B cell (primary cell): ENCODE measurements at regions not wholly inside any gene's neighbourhood (a gene's known extent, or its start where the extent isn't known, plus 50 kb on each side); places are given as distances from the start of the nearest gene placed in this dataset.

Source experiments
- ATAC-seq: fragments of 200-7000 bp; cut with Tn5 transposase; one replicate; pipeline ENCODE4 v1.10.0; 2021; ENCODE audit warnings: low read depth, mild to moderate bottlenecking, moderate number of reproducible peaks, moderate library complexity
- CTCF ChIA-PET: fragments of 350-600 bp; sonication (Branson Sonifier 250); formaldehyde crosslinking; loops from one replicate; lab custom pipeline; 2021; ENCODE audit warnings: antibody characterized with exemption, inconsistent platforms; lab: Charles Lee
- POLR2A ChIA-PET: fragments of 350-600 bp; sonication (Branson Sonifier 250); formaldehyde crosslinking; loops from one replicate; lab custom pipeline; 2021; ENCODE audit warnings: antibody characterized with exemption; lab: Charles Lee
- DNase-seq: peaks from one replicate; pipeline ENCODE4 v3.0.0; 2013
- H2AFZ ChIP-seq: 2 replicates; pipeline ENCODE4 v1.6.1; 2012; ENCODE audit warnings: mild to moderate bottlenecking, low read depth, low read length; ENCODE audit not compliant: insufficient read depth, poor library complexity, severe bottlenecking
- H3K27ac ChIP-seq, 2 donors: 1 replicate in 1 of 2; 2 replicates in 1 of 2; pipeline ENCODE4 v1.5.1; 2012 to 2013; ENCODE audit warnings: low read length in 2 of 2, mild to moderate bottlenecking in 2 of 2, moderate library complexity in 1 of 2
- H3K27me3 ChIP-seq, 4 experiments: fragments of 200-600 bp in 1 of 4; sonication (generic) in 1 of 4; replicated peaks in 1 of 4; 1 replicate in 2 of 4; 2 replicates in 2 of 4; pipeline versions ENCODE4 v1.6.1 to v1.7.0; 2013 to 2016; ENCODE audit warnings: low read length in 3 of 4, mild to moderate bottlenecking in 2 of 4, mixed read lengths in 1 of 4, moderate library complexity in 1 of 4; ENCODE audit not compliant: insufficient read depth in 4 of 4, control insufficient read depth in 3 of 4; ENCODE audit errors: control extremely low read depth in 1 of 4
- H3K36me3 ChIP-seq, 2 experiments: replicated peaks in 1 of 2; 1 replicate in 1 of 2; 2 replicates in 1 of 2; pipeline versions ENCODE4 v1.6.1 to v1.7.1; 2013; ENCODE audit warnings: low read length in 1 of 2; ENCODE audit not compliant: insufficient read depth in 2 of 2, control insufficient read depth in 1 of 2; ENCODE audit errors: control extremely low read depth in 1 of 2, extremely low read depth in 1 of 2
- H3K4me1 ChIP-seq, 2 donors: fragments of 200-600 bp in 1 of 2; sonication (generic) in 1 of 2; 1 replicate in 1 of 2; 2 replicates in 1 of 2; pipeline versions ENCODE4 v1.5.1 to v1.6.1; 2013 to 2017; ENCODE audit warnings: low read length in 2 of 2; ENCODE audit not compliant: control insufficient read depth in 2 of 2, insufficient read depth in 2 of 2
- H3K4me2 ChIP-seq: replicated peaks from 2 replicates; pipeline ENCODE3; 2012; ENCODE audit warnings: mild to moderate bottlenecking, low read depth, low read length; ENCODE audit not compliant: poor library complexity, severe bottlenecking
- H3K4me3 ChIP-seq, 5 experiments: fragments of 200-600 bp in 1 of 5; sonication (generic) in 1 of 5; 1 replicate in 3 of 5; 2 replicates in 2 of 5; pipeline versions ENCODE4 v1.5.1 to v1.7.0; 2011 to 2016; ENCODE audit warnings: low read length in 4 of 5, mild to moderate bottlenecking in 4 of 5, low read depth in 2 of 5, control low read depth in 1 of 5, moderate library complexity in 1 of 5; ENCODE audit not compliant: insufficient read depth in 1 of 5; ENCODE audit errors: control extremely low read depth in 1 of 5, extremely low read depth in 1 of 5
- H3K79me2 ChIP-seq: fragments of 200-600 bp; sonication (generic); one replicate; pipeline ENCODE4 v1.6.0; 2016; ENCODE audit warnings: low read length; ENCODE audit not compliant: control insufficient read depth, insufficient read depth
- H3K9ac ChIP-seq: fragments of 200-600 bp; sonication (generic); 2 replicates; pipeline ENCODE4 v1.6.1; 2017; ENCODE audit warnings: mild to moderate bottlenecking, low read length, moderate library complexity
- H3K9me3 ChIP-seq, 3 donors: one replicate each; pipeline versions ENCODE4 v1.6.1 to v1.7.1; 2013; ENCODE audit warnings: low read length in 2 of 3; ENCODE audit not compliant: control insufficient read depth in 2 of 3, insufficient read depth in 1 of 3; ENCODE audit errors: control extremely low read depth in 1 of 3
- H4K20me1 ChIP-seq: 2 replicates; pipeline ENCODE4 v1.6.0; 2012; ENCODE audit warnings: mild to moderate bottlenecking, low read length; ENCODE audit not compliant: insufficient read depth, control insufficient read depth, poor library complexity, severe bottlenecking
- H3K27ac Mint-ChIP-seq: one replicate; pipeline ENCODE4 v1.8.0; 2021; ENCODE audit warnings: mixed read lengths
- H3K27me3 Mint-ChIP-seq: one replicate; pipeline ENCODE4 v1.8.0; 2021; ENCODE audit warnings: mixed read lengths
- H3K4me1 Mint-ChIP-seq: one replicate; pipeline ENCODE4 v1.8.0; 2021; ENCODE audit warnings: mixed read lengths
- H3K4me3 Mint-ChIP-seq: one replicate; pipeline ENCODE4 v1.8.0; 2021; ENCODE audit warnings: mixed read lengths
- H3K9me3 Mint-ChIP-seq: one replicate; pipeline ENCODE4 v1.8.0; 2022; ENCODE audit warnings: mixed read lengths; ENCODE audit not compliant: insufficient read depth
- EZH2 ChIP-seq: IDR thresholded peaks from 2 replicates; pipeline ENCODE4 v1.6.1; 2012; ENCODE audit warnings: borderline replicate concordance, low read depth, mild to moderate bottlenecking, moderate library complexity, low read length; ENCODE audit not compliant: insufficient read depth, poor library complexity, severe bottlenecking
- WGBS: methylation state at CpG from one replicate; pipeline ENCODE4 v1.1.5; 2013; ENCODE audit warnings: missing lambda C conversion rate; ENCODE audit not compliant: insufficient coverage; 5-methylcytosine and 5-hydroxymethylcytosine counted together
- intact Hi-C: fragments of 100-400 bp; cut with micrococcal nuclease; formaldehyde crosslinking; loops from one replicate; pipeline ENCODE4 v1.10.0; 2022
- TF ChIP-seq, protein P1 (sequence below): fragments of 200-600 bp; IDR thresholded peaks from one replicate; pipeline ENCODE4 v1.8.0; 2022; ENCODE audit warnings: antibody characterized with exemption, mild to moderate bottlenecking

GRCh38 chr15:60195611-60196010 is 191.5 kb downstream of the FOXB1 start:
- no peaks in the 10 kb centered on the region for H3K36me3 ChIP-seq

GRCh38 chr15:60204131-60204885 is 193.5 kb downstream of the ANXA2 start:
- no peak overlapping the region for H3K4me2 ChIP-seq
- POLR2A ChIA-PET, result no interaction called here
- no peak for TF ChIP-seq EZH2
- TF ChIP-seq, protein P1, sequence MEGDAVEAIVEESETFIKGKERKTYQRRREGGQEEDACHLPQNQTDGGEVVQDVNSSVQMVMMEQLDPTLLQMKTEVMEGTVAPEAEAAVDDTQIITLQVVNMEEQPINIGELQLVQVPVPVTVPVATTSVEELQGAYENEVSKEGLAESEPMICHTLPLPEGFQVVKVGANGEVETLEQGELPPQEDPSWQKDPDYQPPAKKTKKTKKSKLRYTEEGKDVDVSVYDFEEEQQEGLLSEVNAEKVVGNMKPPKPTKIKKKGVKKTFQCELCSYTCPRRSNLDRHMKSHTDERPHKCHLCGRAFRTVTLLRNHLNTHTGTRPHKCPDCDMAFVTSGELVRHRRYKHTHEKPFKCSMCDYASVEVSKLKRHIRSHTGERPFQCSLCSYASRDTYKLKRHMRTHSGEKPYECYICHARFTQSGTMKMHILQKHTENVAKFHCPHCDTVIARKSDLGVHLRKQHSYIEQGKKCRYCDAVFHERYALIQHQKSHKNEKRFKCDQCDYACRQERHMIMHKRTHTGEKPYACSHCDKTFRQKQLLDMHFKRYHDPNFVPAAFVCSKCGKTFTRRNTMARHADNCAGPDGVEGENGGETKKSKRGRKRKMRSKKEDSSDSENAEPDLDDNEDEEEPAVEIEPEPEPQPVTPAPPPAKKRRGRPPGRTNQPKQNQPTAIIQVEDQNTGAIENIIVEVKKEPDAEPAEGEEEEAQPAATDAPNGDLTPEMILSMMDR, result no peak
- DNase-seq (no peak), ATAC-seq (no peak)
- intact Hi-C loops, result no loop called here
- CTCF ChIA-PET, result no interaction called here
- no peaks in the 10 kb centered on the region for H3K9me3 ChIP-seq
- H3K4me3 ChIP-seq, result no peak overlapping the region
- Mint-ChIP-seq H3K4me1 (no peaks in the 10 kb centered on the region), H3K9me3 (no peaks in the 10 kb centered on the region), H3K4me3 (no peak overlapping the region), H3K27me3 (peaks cover 33% of the 10 kb centered on the region), H3K27ac (no peak overlapping the region)
- 98% methylated on average over 5 of the region's 11 CpGs for WGBS
- no peaks in the 10 kb centered on the region for H3K36me3 ChIP-seq
- H3K27ac ChIP-seq, result no peak overlapping the region
- H3K4me1 ChIP-seq, result no peaks in the 10 kb centered on the region
- H3K9ac ChIP-seq, result no peak overlapping the region
- H2AFZ ChIP-seq, result no peak overlapping the region
- H4K20me1 ChIP-seq, result no peaks in the 10 kb centered on the region
- no peaks in the 10 kb centered on the region for H3K79me2 ChIP-seq
- H3K27me3 ChIP-seq, result peaks cover 0 to 4% (median 2%) of the 10 kb centered on the region in 4 experiments

More at GRCh38 chr15:60195611-60196010, 191.5 kb downstream of the FOXB1 start:
- ATAC-seq (no peak), DNase-seq (no peak)
- Histone ChIP-seq H3K9me3 (no peaks in the 10 kb centered on the region), H4K20me1 (no peaks in the 10 kb centered on the region), H2AFZ (no peak overlapping the region), H3K9ac (no peak overlapping the region), H3K27me3 (peaks cover 0 to 3% (median 1%) of the 10 kb centered on the region in 4 experiments), H3K4me2 (no peak overlapping the region), H3K4me3 (no peak overlapping the region), H3K27ac (no peak overlapping the region), H3K79me2 (no peaks in the 10 kb centered on the region), H3K4me1 (no peaks in the 10 kb centered on the region)
- H3K4me1 Mint-ChIP-seq, result no peaks in the 10 kb centered on the region
- no peak overlapping the region for H3K27ac Mint-ChIP-seq
- H3K27me3 Mint-ChIP-seq, result peaks cover 40% of the 10 kb centered on the region
- no peak for TF ChIP-seq EZH2
- TF ChIP-seq, protein P1, result no peak
- no CpG with 5 or more reads among the region's 1 CpG for WGBS
- intact Hi-C loops, result no loop called here
- CTCF ChIA-PET, result no interaction called here
- no peaks in the 10 kb centered on the region for H3K9me3 Mint-ChIP-seq
- H3K4me3 Mint-ChIP-seq, result no peak overlapping the region
- POLR2A ChIA-PET, result no interaction called here
